Progenitor cell of endocrine pancreas (in vitro differentiated cells): ENCODE measurements at regions not wholly inside any gene's neighbourhood (a gene's known extent, or its start where the extent isn't known, plus 50 kb on each side); places are given as distances from the start of the nearest gene placed in this dataset.

ENCODE experiments used
- DNase-seq: peaks from one replicate; pipeline ENCODE4 v3.0.0; 2021; ENCODE audit warnings: low spot score; ENCODE audit not compliant: unreplicated experiment
- H3K27ac Mint-ChIP-seq: 2 replicates; pipeline ENCODE4 v1.8.0; 2021; ENCODE audit warnings: mild to moderate bottlenecking, moderate library complexity, mixed read lengths
- H3K27me3 Mint-ChIP-seq: 2 replicates; pipeline ENCODE4 v1.8.0; 2021; ENCODE audit warnings: mixed read lengths
- H3K36me3 Mint-ChIP-seq: 2 replicates; pipeline ENCODE4 v1.8.0; 2022; ENCODE audit warnings: mixed read lengths; ENCODE audit not compliant: insufficient read depth
- H3K4me1 Mint-ChIP-seq: 2 replicates; pipeline ENCODE4 v1.8.0; 2021; ENCODE audit warnings: low read depth, mixed read lengths
- H3K4me3 Mint-ChIP-seq: 2 replicates; pipeline ENCODE4 v1.8.0; 2021; ENCODE audit warnings: low read depth, mild to moderate bottlenecking, moderate library complexity, mixed read lengths
- H3K9me3 Mint-ChIP-seq: 2 replicates; pipeline ENCODE4 v1.8.0; 2021; ENCODE audit warnings: low read depth, mixed read lengths
- CTCF ChIP-seq: fragments of 200-600 bp; sonication (generic); IDR thresholded peaks from one replicate; pipeline ENCODE4 v1.5.0; 2021; ENCODE audit warnings: antibody characterized with exemption, mild to moderate bottlenecking; ENCODE audit not compliant: unreplicated experiment

- Mint-ChIP-seq H3K36me3 (no peaks in the 10 kb centered on the region), H3K27ac (no peak overlapping the region)
- no peak for DNase-seq
Measured at GRCh38 chr17:71921796-71922195, 199.0 kb upstream of the SOX9 start.

GRCh38 chr17:71922439-71922838, 198.4 kb upstream of the SOX9 start:
- H3K27ac Mint-ChIP-seq: no peak overlapping the region
- no peaks in the 10 kb centered on the region for H3K36me3 Mint-ChIP-seq
- DNase-seq: no peak
- no peak for TF ChIP-seq CTCF
- no peak overlapping the region for H3K4me3 Mint-ChIP-seq
- no peaks in the 10 kb centered on the region for H3K27me3 Mint-ChIP-seq
- peaks cover 3% of the 10 kb centered on the region for H3K4me1 Mint-ChIP-seq
- H3K9me3 Mint-ChIP-seq: no peaks in the 10 kb centered on the region

More at GRCh38 chr17:71921796-71922195, 199.0 kb upstream of the SOX9 start:
- H3K4me1 Mint-ChIP-seq: peaks cover 3% of the 10 kb centered on the region
- no peak for TF ChIP-seq CTCF
- H3K9me3 Mint-ChIP-seq: no peaks in the 10 kb centered on the region
- no peak overlapping the region for H3K4me3 Mint-ChIP-seq
- H3K27me3 Mint-ChIP-seq: no peaks in the 10 kb centered on the region

GRCh38 chr17:71926746-71927398, 193.9 kb upstream of the SOX9 start:
- TF ChIP-seq CTCF: no peak
- Mint-ChIP-seq H3K9me3 (no peaks in the 10 kb centered on the region), H3K27me3 (no peaks in the 10 kb centered on the region), H3K4me1 (peaks cover under 1% of the 10 kb centered on the region), H3K36me3 (no peaks in the 10 kb centered on the region), H3K4me3 (no peak overlapping the region), H3K27ac (no peak overlapping the region)
- no peak for DNase-seq

GRCh38 chr17:71933306-71933705, 187.5 kb upstream of the SOX9 start:
- no peaks in the 10 kb centered on the region for H3K9me3 Mint-ChIP-seq
- no peaks in the 10 kb centered on the region for H3K4me1 Mint-ChIP-seq
- no peak overlapping the region for H3K4me3 Mint-ChIP-seq
- H3K36me3 Mint-ChIP-seq: no peaks in the 10 kb centered on the region
- H3K27ac Mint-ChIP-seq: no peak overlapping the region
- DNase-seq: no peak
- no peaks in the 10 kb centered on the region for H3K27me3 Mint-ChIP-seq
- no peak for TF ChIP-seq CTCF

- no peak overlapping the region for H3K27ac Mint-ChIP-seq
- H3K4me3 Mint-ChIP-seq: no peak overlapping the region
- TF ChIP-seq CTCF: no peak
- no peaks in the 10 kb centered on the region for H3K27me3 Mint-ChIP-seq
- no peak for DNase-seq
- no peaks in the 10 kb centered on the region for H3K9me3 Mint-ChIP-seq
- H3K4me1 Mint-ChIP-seq: no peaks in the 10 kb centered on the region
- no peaks in the 10 kb centered on the region for H3K36me3 Mint-ChIP-seq
Measured at GRCh38 chr17:71934520-71934919, 186.3 kb upstream of the SOX9 start.
